GM18909 (cell line): ENCODE measurements at regions not wholly inside any gene's neighbourhood (a gene's known extent, or its start where the extent isn't known, plus 50 kb on each side); places are given as distances from the start of the nearest gene placed in this dataset.
"Not testable (repeated sequence)": the region's sequence is repeated elsewhere in the genome, so short reads cannot be mapped to it uniquely, and the experiment has no call there.

Experiments used
- ATAC-seq: cut with Tn5 transposase; IDR thresholded peaks from one replicate; pipeline ENCODE4 v1.9.1; 2021; ENCODE audit warnings: mild to moderate bottlenecking; ENCODE audit not compliant: unreplicated experiment, poor library complexity

DNA sequence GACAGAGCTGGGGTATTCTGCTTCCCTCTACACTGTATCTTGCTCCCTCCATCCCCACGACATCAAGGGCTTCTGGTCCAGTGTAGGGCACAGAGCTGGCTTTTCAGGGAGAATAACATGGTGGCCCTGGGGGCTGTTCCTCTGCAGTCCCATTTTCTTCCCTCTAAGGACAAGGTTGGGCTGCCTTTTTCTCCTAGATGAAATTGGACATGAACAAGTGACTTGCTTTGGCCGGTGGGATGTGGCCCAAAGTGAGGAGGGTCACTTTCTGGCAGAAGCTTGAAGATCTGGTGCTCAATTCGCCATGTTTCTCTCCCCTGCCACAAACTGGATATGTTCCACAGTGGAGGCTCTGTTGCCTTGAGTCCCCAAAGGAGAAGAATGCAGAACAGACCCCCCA is 235.7 kb downstream of the EMX2 start:
- ATAC-seq = no peak

DNA sequence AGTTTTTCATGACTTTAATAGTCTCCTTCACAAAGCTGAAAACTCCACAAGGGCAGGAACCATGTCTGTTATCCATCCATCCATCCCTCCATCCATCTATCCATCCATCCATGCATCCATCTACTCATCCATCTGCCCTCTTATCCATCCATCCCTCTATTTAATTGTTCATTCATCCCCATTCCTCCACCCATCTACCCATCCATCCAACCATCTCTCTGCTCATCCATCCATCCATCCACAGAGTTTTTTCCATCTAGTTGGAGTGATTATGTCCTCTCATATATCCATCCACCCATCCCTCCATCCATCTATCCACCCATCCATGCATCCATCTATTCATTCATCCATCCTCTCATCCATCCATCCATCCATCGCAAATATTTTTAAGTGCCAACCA is 237.9 kb downstream of the EMX2 start:
- no peak for ATAC-seq

DNA sequence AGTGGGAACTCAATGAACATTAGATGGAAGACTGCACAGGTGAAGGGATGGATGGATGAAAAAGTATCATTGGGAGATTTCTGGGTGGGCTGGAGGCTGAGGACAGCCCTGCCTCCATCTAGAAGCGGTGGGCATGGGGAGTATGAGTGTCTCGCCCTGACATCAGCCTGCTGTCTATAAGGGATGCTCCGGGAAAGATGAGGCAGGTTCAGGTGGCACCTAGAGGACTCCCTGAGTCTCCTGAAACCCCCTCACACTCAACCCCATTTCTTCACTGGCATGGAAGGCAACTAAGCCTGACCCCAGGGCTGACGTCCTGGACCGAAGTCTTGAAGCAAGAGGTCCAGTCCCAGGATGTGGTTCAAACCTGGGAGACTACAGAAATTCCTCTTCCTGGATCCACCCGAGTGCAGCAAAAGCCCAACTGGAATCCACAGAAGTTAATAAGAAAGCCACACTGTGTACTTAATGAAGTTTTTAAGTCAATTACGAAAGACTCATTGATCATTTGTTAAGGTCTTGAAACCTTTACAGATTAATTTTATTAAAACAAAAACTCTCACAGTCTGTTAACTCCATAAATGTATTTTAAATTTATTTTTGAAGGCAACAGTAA is 238.8 kb downstream of the EMX2 start:
- ATAC-seq = no peak

DNA sequence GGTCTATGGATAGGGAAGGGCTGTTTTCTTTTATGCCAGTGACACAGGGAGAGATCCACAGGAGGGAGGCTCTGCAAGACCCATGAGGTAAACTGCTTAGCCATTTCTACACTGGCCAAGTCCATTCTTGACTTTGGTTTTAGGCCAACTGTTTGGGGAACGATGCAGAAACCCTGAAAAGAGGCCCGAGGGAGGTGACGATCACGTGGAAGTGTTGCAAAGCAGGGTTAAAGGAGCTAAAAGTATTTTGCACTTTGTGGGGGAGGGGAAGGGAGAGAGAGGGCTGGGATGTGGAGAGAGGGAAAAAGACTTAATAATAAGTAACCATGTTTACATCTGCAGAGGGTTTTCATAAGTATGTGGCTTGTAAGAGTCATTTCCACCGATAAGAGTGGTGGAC is 239.7 kb downstream of the EMX2 start:
- ATAC-seq = no peak

DNA sequence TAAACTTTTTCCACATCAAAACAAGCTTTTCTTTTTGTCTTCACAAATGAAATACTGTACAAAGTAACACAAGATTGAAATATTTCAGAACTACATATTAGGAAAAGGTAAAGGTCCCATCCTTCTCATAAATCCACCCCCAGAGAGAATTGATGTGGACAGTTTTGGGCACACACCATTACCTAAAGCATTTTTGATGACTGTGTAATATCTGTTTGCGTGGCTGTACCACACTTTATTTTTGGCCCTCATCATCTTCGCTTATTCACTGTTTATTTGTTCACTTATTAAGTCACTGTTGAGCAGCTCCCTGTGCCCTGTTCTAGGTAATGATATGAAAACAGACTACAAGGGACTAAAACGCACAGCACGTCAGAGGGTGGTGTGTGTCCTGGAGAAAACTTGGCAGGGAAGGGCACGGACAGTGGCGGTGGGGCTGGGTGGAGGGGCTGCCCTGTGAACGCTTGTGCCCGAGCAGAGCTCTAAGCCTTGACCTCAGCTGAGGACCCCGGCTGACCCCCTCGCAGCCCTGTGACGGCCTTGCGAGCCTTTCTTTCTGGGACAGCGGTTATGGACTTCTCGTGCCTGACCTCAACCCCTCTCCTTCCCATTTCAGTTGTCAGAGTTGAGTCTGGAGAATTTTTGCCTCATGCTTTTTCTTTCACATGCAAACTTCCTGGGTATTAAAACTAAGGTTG is 241.3 kb downstream of the EMX2 start:
- no peak for ATAC-seq

DNA sequence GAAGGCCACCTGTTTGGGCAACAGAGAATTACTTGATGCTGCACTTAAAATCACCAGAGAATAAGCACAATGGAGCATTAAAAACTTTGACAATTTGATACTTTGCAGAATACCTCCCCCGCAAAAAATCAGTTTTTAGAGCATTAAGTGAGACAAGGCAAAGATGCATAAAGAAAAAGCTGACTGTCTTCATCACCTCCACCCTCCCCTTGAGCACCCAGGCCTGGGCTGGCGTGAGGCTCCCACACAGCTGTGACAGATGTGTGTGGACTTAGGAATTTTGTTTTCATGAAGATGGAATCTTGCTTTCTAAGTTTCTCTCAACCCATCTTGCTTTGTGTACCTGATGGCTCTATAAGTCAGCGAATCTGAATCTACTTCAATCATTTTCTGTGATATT is 242.2 kb downstream of the EMX2 start:
- ATAC-seq = no peak

DNA sequence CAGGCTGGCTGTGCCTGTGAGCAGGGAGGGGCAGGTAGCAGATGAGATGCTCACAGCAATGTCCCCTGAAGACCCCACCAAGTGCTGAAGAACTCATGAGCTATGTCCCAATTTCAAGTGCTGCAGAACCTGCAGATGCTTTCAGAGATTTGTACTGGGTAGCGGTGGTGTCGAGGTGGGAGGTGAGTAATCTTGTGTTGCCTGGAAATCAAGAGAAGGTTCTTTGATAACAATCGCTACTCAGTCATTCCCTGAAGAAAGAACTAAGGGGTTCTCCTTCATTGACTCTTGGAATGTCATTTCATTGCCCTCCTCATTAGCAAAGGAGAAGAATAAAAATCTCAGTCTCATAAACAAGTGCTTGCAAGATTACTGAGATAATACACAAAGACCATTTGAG is 246.4 kb downstream of the EMX2 start:
- ATAC-seq = no peak

DNA sequence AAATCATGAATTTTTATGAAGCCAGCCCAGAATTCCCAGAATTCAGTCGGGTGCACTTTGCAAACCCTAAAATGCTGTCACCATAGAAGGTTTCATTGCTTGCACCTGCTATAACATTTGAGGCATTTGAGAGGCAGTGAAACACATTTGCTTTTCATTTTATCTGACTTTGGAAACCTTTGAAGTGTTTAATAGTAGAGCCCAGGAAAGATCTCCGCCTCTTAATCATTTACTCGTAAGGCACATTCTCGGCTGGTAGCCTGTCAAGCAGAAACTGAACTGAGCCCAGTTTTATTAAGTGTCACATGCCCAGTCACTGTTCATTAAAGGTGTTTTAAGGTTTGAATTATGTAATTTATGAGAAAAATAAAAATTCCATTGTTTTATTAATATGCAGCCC is 247.6 kb downstream of the EMX2 start:
- no peak for ATAC-seq

DNA sequence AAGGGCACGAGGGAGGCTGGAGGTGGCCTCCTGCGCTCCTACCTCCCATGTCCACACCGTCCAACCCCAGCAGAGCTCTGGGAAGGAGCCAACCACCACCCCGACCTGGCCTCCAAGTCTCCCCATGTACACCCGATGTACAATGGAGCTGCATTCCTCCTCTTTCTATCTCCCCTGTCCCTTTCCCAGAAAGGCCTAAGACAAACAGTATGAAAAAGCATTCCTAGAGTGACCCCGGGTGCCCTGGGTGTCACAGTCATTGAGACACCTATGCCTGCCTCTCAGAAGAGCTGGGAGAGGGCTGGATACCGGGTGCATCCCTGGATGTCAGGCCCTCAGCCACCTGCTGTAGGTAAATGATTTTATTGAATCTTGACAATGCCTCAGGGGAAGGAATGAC is 248.1 kb downstream of the EMX2 start:
- no peak for ATAC-seq

DNA sequence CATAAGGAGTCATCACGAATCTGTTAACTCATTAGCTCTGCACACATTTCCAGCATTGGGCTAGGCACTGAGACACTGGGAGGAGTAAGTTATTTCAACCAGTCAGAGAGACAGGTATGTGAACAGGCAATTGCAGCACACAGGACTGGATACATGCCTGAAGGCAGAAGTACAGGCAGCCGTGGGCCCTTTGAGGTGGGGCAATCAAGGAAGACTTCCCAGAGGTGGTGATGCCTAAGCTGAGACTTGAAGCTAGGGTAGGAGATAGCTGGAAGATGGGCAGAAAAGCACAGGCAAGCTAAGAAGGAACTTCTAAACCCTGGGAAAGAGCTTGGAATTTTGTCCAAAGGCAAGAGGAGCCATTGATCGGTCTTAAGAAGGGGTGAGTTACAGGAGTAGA is 249.7 kb downstream of the EMX2 start:
- no peak for ATAC-seq

DNA sequence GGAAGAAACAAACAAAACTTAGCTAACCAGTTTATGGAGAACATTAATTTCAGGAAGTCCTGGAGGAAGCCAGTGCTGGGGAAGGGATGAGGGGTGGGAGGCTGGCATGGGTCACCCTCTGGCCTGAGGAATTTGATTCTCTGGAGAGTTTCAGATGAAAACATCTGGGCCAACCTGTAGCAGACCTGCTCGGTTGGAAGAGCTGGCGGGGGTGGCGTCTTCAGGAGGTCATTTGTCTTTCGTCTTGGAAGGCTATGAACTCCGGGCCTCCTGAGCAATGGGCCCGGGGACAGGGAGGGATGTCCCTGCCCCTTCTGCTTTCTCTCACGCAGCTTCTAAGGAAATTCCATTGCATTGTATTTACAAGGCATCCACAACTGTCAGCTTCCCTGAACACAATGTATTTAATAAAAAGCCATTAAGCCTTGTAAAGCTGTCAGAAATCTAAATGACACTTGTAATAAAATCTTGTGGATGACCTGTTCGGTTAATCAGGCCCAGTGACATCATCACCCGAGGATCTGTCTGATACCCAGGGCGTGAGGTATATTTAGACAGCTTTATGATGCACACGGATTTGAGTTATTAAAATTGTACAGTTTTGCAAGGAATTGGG is 250.5 kb downstream of the RAB11FIP2 start:
- ATAC-seq = no peak

DNA sequence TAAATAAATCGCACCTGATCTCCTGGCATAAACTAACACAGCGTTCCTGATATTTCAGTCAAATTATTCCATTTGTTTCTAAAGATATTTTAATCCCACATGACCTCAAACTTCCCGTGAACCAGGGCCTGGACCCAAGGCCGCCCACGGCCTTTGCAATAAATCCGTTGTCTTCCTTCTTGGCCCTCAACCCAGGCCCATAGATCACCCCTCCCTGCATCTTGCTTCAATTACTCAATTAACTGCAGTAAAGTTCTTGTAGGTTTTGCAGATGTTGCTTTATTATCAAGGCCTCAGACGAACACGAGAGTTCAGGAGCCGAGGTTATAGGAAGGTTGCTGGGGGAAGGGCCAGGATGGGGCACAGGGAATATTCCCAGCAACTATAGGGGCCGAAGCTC is 249.4 kb downstream of the RAB11FIP2 start:
- no peak for ATAC-seq

DNA sequence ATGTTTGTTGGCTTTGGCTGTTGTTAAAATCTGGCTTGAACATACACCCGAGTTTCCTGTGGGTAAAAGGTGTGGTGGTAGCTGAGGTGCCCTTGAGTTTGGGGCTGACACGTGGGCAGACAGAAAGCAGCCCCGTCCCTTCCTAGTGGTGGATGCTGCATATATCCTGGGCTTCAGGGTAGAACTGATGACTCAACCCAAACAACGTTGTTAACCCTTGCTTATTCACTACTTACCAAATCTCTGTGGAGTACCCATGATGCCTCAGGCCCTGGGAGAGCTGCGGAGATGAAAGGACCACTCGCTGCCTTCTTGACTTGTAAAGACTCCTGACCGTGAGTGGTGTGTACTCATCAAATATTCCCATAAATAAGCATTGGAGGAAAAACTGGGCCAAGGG is 245.1 kb downstream of the RAB11FIP2 start:
- no peak for ATAC-seq

DNA sequence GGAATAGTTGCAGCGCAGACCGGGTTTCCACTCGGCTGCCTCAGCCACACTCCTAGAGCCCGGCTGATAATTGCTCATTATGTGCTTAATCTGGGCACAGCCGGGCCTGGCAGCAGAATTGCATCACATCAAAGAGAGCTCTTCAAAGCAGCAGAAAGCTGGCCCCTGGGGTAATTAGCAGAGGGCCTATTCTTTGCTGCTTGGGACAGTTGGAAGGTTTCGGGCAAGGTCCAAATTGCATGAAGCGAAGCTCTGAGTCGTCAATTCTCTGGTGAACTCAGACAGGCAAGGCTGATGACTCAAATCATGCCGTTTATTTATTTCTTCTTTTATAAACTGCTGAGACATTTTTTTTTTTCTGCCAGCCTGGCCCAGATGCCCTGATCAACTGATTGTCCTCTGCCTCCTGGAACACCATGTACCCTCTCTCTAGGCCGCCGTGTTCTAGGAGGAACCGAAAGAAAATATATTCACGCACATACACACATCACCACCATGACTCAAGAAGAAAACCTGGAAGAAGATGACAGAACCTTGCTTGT is 242.2 kb downstream of the RAB11FIP2 start:
- ATAC-seq = no peak

DNA sequence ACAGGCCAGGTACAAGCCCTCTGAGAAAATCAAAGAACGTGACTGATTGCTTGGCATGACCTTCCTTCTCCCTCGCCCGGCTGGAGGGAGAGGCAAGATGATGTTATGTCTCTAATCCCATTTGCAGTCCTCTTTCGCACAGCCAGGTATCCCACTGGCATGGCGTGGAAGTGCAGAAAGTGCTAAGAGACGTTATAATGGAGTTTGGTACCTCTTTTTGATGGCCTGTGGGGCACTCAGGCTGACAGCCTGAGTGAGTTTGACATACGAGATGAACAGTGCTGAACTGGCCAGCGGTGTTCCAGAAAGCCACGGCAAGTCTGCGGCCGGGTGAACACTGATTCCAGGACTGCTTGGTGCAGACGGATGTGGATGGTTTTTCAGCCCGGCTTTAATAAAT is 241.6 kb downstream of the RAB11FIP2 start:
- no peak for ATAC-seq

DNA sequence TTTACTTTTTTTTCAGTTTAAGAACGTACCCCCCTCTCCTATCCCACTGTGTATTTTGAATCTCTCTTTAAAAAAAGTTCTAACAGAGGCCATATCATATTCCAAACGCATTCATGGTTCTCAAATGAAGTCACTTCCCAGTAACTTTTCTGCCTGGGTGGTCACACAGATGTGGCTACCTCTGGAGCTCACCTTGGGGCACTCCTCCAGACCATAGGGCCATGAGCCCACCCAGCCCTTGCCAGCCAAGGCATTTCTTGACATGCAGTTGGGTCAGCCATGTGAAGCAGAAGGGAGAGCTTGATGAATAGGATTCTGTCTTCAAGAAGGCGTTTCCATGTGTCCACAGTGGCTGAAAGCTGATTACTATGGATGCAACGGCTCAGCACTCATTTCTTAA is 239.3 kb downstream of the RAB11FIP2 start:
- no peak for ATAC-seq

DNA sequence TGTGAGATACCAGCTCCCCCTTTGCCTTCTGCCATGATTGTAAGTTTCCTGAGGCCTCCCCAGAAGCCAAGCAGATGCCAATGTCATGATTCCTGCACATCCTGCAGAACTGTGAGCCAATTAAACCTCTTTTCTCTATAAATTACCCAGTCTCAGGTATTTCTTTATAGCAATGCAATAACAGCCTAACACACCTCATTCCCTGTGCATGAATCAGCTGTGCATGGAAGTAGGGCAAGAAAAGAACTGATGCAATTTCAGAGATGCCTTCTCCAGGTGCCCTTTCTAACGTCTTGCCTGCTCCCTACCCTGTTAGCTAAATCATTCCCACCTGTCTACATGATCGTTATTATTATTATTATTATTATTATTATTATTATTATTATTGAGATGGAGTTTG is 230.9 kb downstream of the RAB11FIP2 start:
- not testable (repeated sequence) for ATAC-seq

DNA sequence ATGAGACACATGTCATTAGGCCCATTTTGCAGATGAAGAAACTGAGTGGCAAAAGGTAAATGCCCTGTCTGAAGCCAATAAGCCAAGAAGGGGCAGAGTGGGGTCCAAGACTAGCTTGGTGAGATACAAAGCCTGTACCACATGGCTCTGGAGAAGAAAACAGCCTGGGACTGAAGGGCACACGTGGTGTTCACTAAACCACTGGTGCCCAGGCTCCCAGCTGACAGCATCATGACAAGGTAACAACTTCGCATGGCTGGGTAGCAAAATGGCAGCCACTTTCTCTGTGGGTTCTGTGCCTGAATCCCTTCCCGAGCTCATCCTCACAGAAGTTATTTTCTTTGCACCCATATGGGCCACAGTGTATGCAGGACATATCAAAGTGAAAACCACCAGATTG is 229.6 kb downstream of the RAB11FIP2 start:
- ATAC-seq = no peak

DNA sequence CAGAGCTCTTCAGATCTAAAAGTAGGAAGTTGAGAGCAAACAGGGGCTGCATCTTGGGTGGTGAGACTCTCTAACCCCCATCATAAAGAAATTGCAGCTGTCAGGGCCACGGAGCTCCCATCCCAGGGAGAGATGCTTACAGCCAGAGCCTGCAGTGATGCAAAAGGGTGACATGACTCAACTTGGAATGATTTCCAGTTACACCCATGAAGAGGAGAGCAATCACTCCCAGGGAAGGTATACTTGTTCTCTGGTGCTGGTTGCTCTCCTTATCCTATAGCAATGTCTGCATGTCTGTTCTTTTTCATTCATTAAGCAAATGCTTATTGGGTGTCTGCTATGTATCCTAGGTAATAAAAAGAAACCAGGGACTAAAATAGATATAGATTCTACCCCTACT is 228.0 kb downstream of the RAB11FIP2 start:
- ATAC-seq = no peak

DNA sequence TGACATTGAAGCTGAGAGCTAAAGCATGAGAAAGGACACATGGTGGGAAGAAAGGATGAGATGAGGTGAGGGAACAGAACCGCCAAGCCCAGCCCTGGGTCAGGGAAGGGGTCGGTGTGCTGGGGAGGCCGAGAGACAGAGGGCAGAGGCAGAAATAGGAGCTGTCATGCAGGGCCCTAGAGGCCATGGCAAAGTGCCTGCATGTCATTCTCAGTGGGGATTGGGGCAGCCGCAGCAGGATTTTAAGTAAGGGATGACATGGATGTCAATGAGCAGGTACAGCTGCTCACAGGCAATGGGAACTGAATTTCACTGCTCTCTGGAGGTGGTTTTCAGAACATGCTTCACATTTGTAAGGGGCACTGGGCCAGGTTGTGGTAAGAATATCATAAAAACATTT is 227.4 kb downstream of the RAB11FIP2 start:
- no peak for ATAC-seq

DNA sequence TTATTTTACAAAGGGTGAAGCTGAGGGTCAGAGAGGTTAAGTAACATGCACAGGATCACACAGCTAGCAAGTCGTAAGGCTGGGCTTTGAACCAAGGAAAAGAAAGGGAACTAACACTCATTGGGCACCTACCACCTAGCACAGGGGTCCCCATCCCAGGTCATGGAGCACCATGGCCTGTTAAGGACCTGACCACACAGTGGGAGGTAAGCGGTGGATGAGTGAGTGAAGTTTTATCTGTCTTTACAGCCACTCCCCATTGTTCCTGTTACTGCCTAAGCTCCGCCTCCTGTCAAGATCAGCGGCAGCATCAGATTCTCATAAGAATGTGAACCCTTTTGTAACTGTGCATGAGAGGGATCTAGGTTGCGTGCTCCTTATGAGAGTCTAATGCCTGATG is 222.8 kb downstream of the RAB11FIP2 start:
- no peak for ATAC-seq

DNA sequence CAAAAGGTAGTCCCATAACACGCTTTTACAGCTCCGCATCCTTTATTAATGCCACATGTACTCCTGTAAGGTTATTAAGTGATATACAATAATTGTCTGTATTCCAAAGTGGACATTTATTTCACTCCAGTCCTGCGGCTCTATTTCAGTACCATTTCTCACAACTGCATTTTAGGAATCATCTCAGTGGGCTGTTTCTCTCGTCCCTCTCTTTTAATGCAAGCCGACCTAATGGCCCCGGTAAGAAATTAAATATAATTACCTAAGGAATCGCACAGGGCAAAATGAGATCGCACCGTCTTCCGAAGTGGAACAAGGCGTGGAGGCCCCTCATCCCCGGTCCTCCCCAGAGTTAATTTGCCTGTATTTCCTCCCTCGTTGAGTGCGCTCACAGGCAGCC is 216.5 kb downstream of the RAB11FIP2 start:
- ATAC-seq = no peak
